GM12878 (cell line): ENCODE measurements at regions not wholly inside any gene's neighbourhood (a gene's known extent, or its start where the extent isn't known, plus 50 kb on each side); places are given as distances from the start of the nearest gene placed in this dataset.

Source experiments
- ATAC-seq: fragments of 200-7000 bp; cut with Tn5 transposase; 3 replicates; pipeline ENCODE4 v1.9.1; 2020; ENCODE audit warnings: mild to moderate bottlenecking, moderate library complexity
- BruUV-seq: library from RNA; stranded (reverse); fragments of 400-500 nt; replicated peaks from 2 replicates; lab custom pipeline; 2021; lab: Mats Ljungman, UMichigan
- CTCF ChIA-PET: fragments of 300-600 bp; sonication (Branson Sonifier 250); formaldehyde crosslinking; extraction: SDS; loops from one replicate; lab custom pipeline; 2021; ENCODE audit warnings: inconsistent platforms; lab: Yijun Ruan, JAX
- POLR2A ChIA-PET: fragments of 350-600 bp; formaldehyde crosslinking; extraction: SDS; loops from one replicate; lab custom pipeline; 2021; ENCODE audit warnings: inconsistent platforms; lab: Charles Lee
- RAD21 ChIA-PET: fragments of 300-600 bp; sonication (Branson Sonifier 250); formaldehyde crosslinking; loops from one replicate; lab custom pipeline; 2023; ENCODE audit warnings: antibody characterized with exemption; ENCODE audit not compliant: unreplicated experiment; lab: Charles Lee
- SMC1A ChIA-PET: fragments of 300-600 bp; sonication (Branson Sonifier 250); formaldehyde crosslinking; loops from one replicate; lab custom pipeline; 2023; ENCODE audit not compliant: unreplicated experiment, uncharacterized antibody; lab: Charles Lee
- DNase-seq: peaks from one replicate; pipeline ENCODE4 v3.0.0-alpha.2; 2011; ENCODE audit warnings: low read depth, low spot score
- FAIRE-seq: peaks from 3 replicates; lab custom pipeline; 2011; peaks lifted over from hg19 to GRCh38; lab: Jason Lieb, UNC
- H2AFZ ChIP-seq: 2 replicates; pipeline ENCODE4 v1.6.0; 2011; ENCODE audit warnings: low read depth, low read length, control low read depth; ENCODE audit not compliant: control insufficient read depth
- H3K27ac ChIP-seq: 2 replicates; pipeline ENCODE4 v1.5.1; 2011; ENCODE audit warnings: control low read depth; ENCODE audit not compliant: control insufficient read depth, insufficient read depth
- H3K27me3 ChIP-seq, 2 experiments: replicated peaks in 1 of 2; 2 replicates each; pipeline versions ENCODE4 v1.6.0 to v1.6.1; 2011; ENCODE audit warnings: low read length in 1 of 2; ENCODE audit not compliant: control insufficient read depth in 2 of 2, insufficient read depth in 2 of 2
- H3K36me3 ChIP-seq, 2 experiments: 2 replicates each; pipeline ENCODE4 v1.5.1; 2011; ENCODE audit warnings: low read length in 1 of 2; ENCODE audit not compliant: control insufficient read depth in 2 of 2, insufficient read depth in 2 of 2
- H3K4me1 ChIP-seq: 2 replicates; pipeline ENCODE4 v1.6.1; 2011; ENCODE audit warnings: mild to moderate bottlenecking, low read length, moderate library complexity, mixed read lengths; ENCODE audit not compliant: control insufficient read depth, insufficient read depth
- H3K4me2 ChIP-seq: 2 replicates; pipeline ENCODE4 v1.6.0; 2011; ENCODE audit warnings: control low read depth; ENCODE audit not compliant: control insufficient read depth, insufficient read depth
- H3K4me3 ChIP-seq: fragments of 200-600 bp; sonication (generic); 2 replicates; pipeline ENCODE4 v1.5.1; 2016
- H3K79me2 ChIP-seq: 2 replicates; pipeline ENCODE4 v1.6.0; 2011; ENCODE audit warnings: low read length; ENCODE audit not compliant: control insufficient read depth, insufficient read depth
- H3K9ac ChIP-seq: 2 replicates; pipeline ENCODE4 v1.8.0; 2011; ENCODE audit warnings: low read length, control low read depth, mixed read lengths; ENCODE audit not compliant: control insufficient read depth, insufficient read depth
- H3K9me3 ChIP-seq: replicated peaks from 3 replicates; pipeline ENCODE4 v1.5.1; 2011; ENCODE audit warnings: mild to moderate bottlenecking, low read length; ENCODE audit not compliant: control insufficient read depth, insufficient read depth
- H4K20me1 ChIP-seq: 2 replicates; pipeline ENCODE4 v1.6.0; 2011; ENCODE audit not compliant: control insufficient read depth, insufficient read depth
- CHD4 ChIP-seq: fragments of 200-600 bp; sonication (generic); IDR thresholded peaks from 2 replicates; pipeline ENCODE4 v1.6.1; 2016; ENCODE audit warnings: mild to moderate bottlenecking
- EED ChIP-seq: sonication (generic); IDR thresholded peaks from 2 replicates; pipeline ENCODE4 v1.6.1; 2016; ENCODE audit warnings: antibody characterized with exemption, low read depth
- MEF2A ChIP-seq: IDR thresholded peaks from 2 replicates; pipeline ENCODE4 v1.6.1; 2011; ENCODE audit warnings: low read depth, mild to moderate bottlenecking, low read length, moderate library complexity; ENCODE audit not compliant: insufficient read depth
- PAX8 ChIP-seq: fragments of 450-650 bp; IDR thresholded peaks from 2 replicates; pipeline ENCODE4 v1.6.1; 2017; ENCODE audit warnings: mild to moderate bottlenecking, moderate library complexity
- PML ChIP-seq: IDR thresholded peaks from 2 replicates; pipeline ENCODE4 v1.6.1; 2012; ENCODE audit warnings: low read length, inconsistent platforms
- POU2F2 ChIP-seq: IDR thresholded peaks from 3 replicates; pipeline ENCODE4 v1.6.1; 2011; ENCODE audit warnings: low read depth, mild to moderate bottlenecking, low read length, borderline replicate concordance
- RAD21 ChIP-seq: IDR thresholded peaks from 2 replicates; pipeline ENCODE4 v1.6.1; 2011; ENCODE audit warnings: mild to moderate bottlenecking, low read depth, low read length, moderate library complexity; ENCODE audit not compliant: insufficient read depth
- ZNF24 ChIP-seq: fragments of 450-650 bp; IDR thresholded peaks from 2 replicates; pipeline ENCODE4 v1.6.1; 2017; ENCODE audit warnings: antibody characterized with exemption, mild to moderate bottlenecking
- in situ Hi-C: fragments of 300-500 bp; cut with MboI; formaldehyde crosslinking; loops from 9 replicates; pipeline ENCODE4 v1.14.3; 2018; ENCODE audit warnings: mixed read lengths
- intact Hi-C: fragments of 100-400 bp; cut with micrococcal nuclease; formaldehyde crosslinking; loops from one replicate; pipeline ENCODE4 v1.14.2; 2022; ENCODE audit not compliant: unreplicated experiment
- TF ChIP-seq, protein P1 (sequence below): fragments of 450-650 bp; IDR thresholded peaks from 2 replicates; pipeline ENCODE4 v1.6.1; 2014; ENCODE audit warnings: mild to moderate bottlenecking
- TF ChIP-seq, protein P2 (sequence below), 3 experiments: IDR thresholded peaks in 2 of 3; conservative IDR thresholded peaks in 1 of 3; 2 replicates each; pipeline ENCODE4 v1.5.1; 2011; ENCODE audit warnings: low read depth in 3 of 3, low read length in 3 of 3, mild to moderate bottlenecking in 3 of 3, control low read depth in 2 of 3, moderate library complexity in 2 of 3, inconsistent platforms in 1 of 3, mixed read lengths in 1 of 3; ENCODE audit not compliant: control insufficient read depth in 2 of 3, insufficient read depth in 1 of 3; ENCODE audit errors: extremely low read depth in 1 of 3
- TF ChIP-seq, protein P3 (sequence below): fragments of 450-650 bp; conservative IDR thresholded peaks from 2 replicates; pipeline ENCODE4 v1.6.1; 2017; ENCODE audit warnings: mild to moderate bottlenecking, moderate library complexity

DNA sequence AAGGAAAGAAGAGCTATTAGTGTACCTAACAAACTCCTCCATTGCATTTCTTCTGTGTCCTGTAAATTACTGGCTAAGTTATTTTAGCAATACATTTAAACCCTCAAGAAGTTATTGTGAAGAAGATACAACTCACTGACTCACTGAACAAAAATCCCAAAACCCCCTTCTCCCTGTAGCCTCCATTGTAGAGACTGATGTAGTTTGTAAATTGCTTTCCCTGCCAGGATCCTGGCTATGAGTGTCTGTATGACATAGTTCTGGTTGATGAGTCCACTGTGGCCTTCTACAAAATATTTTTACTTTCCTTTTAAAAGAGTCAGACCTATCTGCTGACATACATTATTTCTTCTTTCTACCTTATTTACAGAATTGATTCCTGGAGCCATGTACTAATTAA lies 155.6 kb downstream of the SLC6A15 start:
- H3K4me2 ChIP-seq: no peak overlapping the region
- H3K79me2 ChIP-seq: no peaks in the 10 kb centered on the region
- no peaks in the 10 kb centered on the region for H3K4me1 ChIP-seq
- no peak overlapping the region for H3K9ac ChIP-seq
- H3K9me3 ChIP-seq: no peaks in the 10 kb centered on the region
- H3K4me3 ChIP-seq: no peak overlapping the region
- FAIRE-seq: no peak
- POLR2A ChIA-PET: no interaction called here
- ATAC-seq: no peak
- no TSS peak for BruUV-seq
- H3K27ac ChIP-seq: no peak overlapping the region
- no peak for DNase-seq
- no peaks in the 10 kb centered on the region for H4K20me1 ChIP-seq
- CTCF ChIA-PET: no interaction called here
- no peaks in the 10 kb centered on the region for H3K36me3 ChIP-seq
- RAD21 ChIA-PET: no interaction called here
- H2AFZ ChIP-seq: no peak overlapping the region
- TF ChIP-seq PML (no peak), MEF2A (no peak), CHD4 (no peak), RAD21 (no peak), EED (no peak), PAX8 (no peak), ZNF24 (no peak), POU2F2 (no peak)
- TF ChIP-seq, protein P1, sequence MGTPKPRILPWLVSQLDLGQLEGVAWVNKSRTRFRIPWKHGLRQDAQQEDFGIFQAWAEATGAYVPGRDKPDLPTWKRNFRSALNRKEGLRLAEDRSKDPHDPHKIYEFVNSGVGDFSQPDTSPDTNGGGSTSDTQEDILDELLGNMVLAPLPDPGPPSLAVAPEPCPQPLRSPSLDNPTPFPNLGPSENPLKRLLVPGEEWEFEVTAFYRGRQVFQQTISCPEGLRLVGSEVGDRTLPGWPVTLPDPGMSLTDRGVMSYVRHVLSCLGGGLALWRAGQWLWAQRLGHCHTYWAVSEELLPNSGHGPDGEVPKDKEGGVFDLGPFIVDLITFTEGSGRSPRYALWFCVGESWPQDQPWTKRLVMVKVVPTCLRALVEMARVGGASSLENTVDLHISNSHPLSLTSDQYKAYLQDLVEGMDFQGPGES: no peak
- TF ChIP-seq, protein P2, sequence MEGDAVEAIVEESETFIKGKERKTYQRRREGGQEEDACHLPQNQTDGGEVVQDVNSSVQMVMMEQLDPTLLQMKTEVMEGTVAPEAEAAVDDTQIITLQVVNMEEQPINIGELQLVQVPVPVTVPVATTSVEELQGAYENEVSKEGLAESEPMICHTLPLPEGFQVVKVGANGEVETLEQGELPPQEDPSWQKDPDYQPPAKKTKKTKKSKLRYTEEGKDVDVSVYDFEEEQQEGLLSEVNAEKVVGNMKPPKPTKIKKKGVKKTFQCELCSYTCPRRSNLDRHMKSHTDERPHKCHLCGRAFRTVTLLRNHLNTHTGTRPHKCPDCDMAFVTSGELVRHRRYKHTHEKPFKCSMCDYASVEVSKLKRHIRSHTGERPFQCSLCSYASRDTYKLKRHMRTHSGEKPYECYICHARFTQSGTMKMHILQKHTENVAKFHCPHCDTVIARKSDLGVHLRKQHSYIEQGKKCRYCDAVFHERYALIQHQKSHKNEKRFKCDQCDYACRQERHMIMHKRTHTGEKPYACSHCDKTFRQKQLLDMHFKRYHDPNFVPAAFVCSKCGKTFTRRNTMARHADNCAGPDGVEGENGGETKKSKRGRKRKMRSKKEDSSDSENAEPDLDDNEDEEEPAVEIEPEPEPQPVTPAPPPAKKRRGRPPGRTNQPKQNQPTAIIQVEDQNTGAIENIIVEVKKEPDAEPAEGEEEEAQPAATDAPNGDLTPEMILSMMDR (IDR thresholded peaks at IDR 0.05 in 2 of 3, conservative IDR thresholded peaks at IDR 0.05 in 1 of 3; ENCODE audit: control insufficient read depth in 2 of 3, extremely low read depth in 1 of 3, insufficient read depth in 1 of 3, low read depth in 3 of 3, low read length in 3 of 3): no peak
- TF ChIP-seq, protein P3, sequence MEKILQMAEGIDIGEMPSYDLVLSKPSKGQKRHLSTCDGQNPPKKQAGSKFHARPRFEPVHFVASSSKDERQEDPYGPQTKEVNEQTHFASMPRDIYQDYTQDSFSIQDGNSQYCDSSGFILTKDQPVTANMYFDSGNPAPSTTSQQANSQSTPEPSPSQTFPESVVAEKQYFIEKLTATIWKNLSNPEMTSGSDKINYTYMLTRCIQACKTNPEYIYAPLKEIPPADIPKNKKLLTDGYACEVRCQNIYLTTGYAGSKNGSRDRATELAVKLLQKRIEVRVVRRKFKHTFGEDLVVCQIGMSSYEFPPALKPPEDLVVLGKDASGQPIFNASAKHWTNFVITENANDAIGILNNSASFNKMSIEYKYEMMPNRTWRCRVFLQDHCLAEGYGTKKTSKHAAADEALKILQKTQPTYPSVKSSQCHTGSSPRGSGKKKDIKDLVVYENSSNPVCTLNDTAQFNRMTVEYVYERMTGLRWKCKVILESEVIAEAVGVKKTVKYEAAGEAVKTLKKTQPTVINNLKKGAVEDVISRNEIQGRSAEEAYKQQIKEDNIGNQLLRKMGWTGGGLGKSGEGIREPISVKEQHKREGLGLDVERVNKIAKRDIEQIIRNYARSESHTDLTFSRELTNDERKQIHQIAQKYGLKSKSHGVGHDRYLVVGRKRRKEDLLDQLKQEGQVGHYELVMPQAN: no peak
- SMC1A ChIA-PET: no interaction called here
- intact Hi-C loops: no loop called here
- H3K27me3 ChIP-seq: no peaks in the 10 kb centered on the region
- in situ Hi-C loops: no loop called here
